Progenitor cell of endocrine pancreas (in vitro differentiated cells): ENCODE measurements at regions not wholly inside any gene's neighbourhood (a gene's known extent, or its start where the extent isn't known, plus 50 kb on each side); places are given as distances from the start of the nearest gene placed in this dataset.
A peak's percentile ranks its signal among the peaks of the same experiment; 100 is the strongest.

ENCODE experiments used
- DNase-seq: peaks from one replicate; pipeline ENCODE4 v3.0.0; 2021; ENCODE audit warnings: low spot score; ENCODE audit not compliant: unreplicated experiment
- H3K27ac Mint-ChIP-seq: 2 replicates; pipeline ENCODE4 v1.8.0; 2021; ENCODE audit warnings: mild to moderate bottlenecking, moderate library complexity, mixed read lengths
- H3K27me3 Mint-ChIP-seq: 2 replicates; pipeline ENCODE4 v1.8.0; 2021; ENCODE audit warnings: mixed read lengths
- H3K36me3 Mint-ChIP-seq: 2 replicates; pipeline ENCODE4 v1.8.0; 2022; ENCODE audit warnings: mixed read lengths; ENCODE audit not compliant: insufficient read depth
- H3K4me1 Mint-ChIP-seq: 2 replicates; pipeline ENCODE4 v1.8.0; 2021; ENCODE audit warnings: low read depth, mixed read lengths
- H3K4me3 Mint-ChIP-seq: 2 replicates; pipeline ENCODE4 v1.8.0; 2021; ENCODE audit warnings: low read depth, mild to moderate bottlenecking, moderate library complexity, mixed read lengths
- H3K9me3 Mint-ChIP-seq: 2 replicates; pipeline ENCODE4 v1.8.0; 2021; ENCODE audit warnings: low read depth, mixed read lengths
- TF ChIP-seq, protein P1 (sequence below): fragments of 200-600 bp; sonication (generic); IDR thresholded peaks from one replicate; pipeline ENCODE4 v1.5.0; 2021; ENCODE audit warnings: antibody characterized with exemption, mild to moderate bottlenecking; ENCODE audit not compliant: unreplicated experiment

DNA sequence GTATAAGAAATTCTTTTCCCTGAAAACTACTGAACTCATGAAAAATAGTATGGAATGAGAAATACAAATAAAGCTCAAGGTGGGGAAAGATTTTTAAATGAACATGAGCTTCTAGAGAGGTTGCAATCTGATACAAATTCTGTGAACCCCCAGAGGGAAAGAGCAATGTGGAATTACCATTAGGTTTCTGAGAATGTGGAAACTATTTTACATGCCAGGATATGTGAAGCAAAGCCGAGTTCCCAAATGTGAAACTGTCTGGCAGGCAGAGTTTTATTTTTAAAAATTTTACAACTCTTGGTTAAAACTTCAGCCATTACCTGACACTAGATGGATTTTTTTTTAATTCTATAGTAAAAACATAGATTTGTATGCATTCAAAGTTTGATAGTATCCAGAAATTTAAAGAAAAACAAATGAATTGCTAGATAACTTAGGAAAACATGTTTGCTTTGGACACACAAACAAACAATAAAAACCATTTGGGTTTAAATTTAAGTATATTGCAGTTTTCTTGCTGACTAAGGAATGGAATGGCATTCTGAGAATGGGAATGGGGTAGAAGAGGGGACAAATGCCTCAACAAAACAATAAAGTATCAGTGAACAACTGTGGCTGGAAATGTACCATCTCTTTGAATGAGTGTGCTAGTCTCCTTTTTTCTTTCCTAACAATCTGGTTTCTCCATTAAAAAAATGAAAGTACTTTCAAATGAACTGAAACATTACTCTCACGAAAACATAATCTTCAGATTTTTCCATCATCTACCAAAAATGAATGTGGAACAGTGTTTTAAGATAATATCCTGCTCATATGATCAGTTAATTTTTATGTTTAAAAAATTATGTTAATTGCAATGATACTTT, 99.6 kb downstream of the PCDH18 start:
- Mint-ChIP-seq H3K4me1 (no peaks in the 10 kb centered on the region), H3K9me3 (no peaks in the 10 kb centered on the region), H3K36me3 (no peaks in the 10 kb centered on the region), H3K27me3 (no peaks in the 10 kb centered on the region), H3K27ac (peak overlapping the region; percentile 41), H3K4me3 (no peak overlapping the region)
- DNase-seq: no peak
- TF ChIP-seq, protein P1, sequence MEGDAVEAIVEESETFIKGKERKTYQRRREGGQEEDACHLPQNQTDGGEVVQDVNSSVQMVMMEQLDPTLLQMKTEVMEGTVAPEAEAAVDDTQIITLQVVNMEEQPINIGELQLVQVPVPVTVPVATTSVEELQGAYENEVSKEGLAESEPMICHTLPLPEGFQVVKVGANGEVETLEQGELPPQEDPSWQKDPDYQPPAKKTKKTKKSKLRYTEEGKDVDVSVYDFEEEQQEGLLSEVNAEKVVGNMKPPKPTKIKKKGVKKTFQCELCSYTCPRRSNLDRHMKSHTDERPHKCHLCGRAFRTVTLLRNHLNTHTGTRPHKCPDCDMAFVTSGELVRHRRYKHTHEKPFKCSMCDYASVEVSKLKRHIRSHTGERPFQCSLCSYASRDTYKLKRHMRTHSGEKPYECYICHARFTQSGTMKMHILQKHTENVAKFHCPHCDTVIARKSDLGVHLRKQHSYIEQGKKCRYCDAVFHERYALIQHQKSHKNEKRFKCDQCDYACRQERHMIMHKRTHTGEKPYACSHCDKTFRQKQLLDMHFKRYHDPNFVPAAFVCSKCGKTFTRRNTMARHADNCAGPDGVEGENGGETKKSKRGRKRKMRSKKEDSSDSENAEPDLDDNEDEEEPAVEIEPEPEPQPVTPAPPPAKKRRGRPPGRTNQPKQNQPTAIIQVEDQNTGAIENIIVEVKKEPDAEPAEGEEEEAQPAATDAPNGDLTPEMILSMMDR: no peak

DNA sequence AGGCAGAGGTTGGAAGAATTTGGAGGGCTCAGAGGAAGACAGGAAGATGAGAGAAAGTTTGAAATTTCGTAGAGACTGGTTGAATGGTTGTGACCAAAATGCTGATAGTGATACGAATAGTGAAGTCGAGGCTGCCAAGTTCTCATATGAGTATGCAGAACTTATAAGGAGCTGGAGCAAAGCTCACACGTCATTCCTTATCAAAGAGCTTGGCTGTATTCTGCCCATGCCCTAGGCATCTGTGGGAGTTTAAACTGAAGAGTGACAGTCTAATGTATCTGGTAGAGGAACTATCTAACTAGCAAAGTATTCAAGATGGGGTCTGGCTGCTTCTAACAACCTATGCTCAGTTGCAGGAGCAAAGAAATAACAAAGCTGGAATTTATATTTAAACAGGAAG, 102.1 kb downstream of the PCDH18 start:
- DNase-seq: no peak
- Mint-ChIP-seq H3K27me3 (no peaks in the 10 kb centered on the region), H3K36me3 (no peaks in the 10 kb centered on the region), H3K27ac (no peak overlapping the region), H3K9me3 (no peaks in the 10 kb centered on the region), H3K4me1 (no peaks in the 10 kb centered on the region), H3K4me3 (no peak overlapping the region)
- TF ChIP-seq, protein P1: no peak

DNA sequence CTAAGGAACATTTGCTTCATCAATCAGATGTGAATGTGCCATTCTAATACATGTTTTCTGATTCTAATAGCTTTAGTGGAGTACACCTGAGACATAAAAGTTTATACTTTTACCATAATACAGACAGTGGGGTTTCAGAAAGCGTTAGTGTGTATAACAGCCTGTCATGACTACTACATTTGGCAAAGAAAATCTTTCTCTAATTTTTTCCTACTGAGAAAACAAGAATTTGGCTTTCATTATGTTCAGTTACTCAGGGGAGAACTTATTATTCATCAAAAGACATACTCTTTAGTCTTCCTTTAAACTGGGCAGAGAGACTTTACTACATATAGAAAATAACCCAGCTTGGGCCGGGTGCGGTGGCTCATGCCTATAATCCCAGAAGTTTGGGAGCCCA, 104.9 kb downstream of the PCDH18 start:
- TF ChIP-seq, protein P1: no peak
- no peak overlapping the region for H3K4me3 Mint-ChIP-seq
- no peak overlapping the region for H3K27ac Mint-ChIP-seq
- H3K27me3 Mint-ChIP-seq: no peaks in the 10 kb centered on the region
- no peaks in the 10 kb centered on the region for H3K36me3 Mint-ChIP-seq
- no peak for DNase-seq
- H3K4me1 Mint-ChIP-seq: no peaks in the 10 kb centered on the region
- H3K9me3 Mint-ChIP-seq: no peaks in the 10 kb centered on the region

DNA sequence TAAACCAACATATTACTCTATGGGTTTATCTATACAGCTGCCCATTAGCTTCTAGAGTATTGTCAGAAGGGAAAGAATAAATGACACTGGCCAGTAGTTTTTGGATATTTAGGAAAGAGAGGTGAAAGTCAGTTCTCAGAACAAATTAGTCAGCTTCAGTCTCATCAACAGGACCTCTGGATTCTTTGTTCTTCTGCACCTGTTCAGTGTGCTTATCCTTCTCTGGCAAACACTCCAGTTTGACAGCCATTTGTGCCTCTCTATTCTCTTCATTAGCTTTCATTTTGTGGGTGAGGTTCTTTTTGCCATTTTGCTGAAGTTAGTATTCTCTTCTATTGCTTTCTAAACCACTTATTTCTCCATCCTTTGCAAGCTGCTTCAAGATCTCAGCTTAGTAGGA, 107.0 kb downstream of the PCDH18 start:
- DNase-seq: no peak
- H3K27ac Mint-ChIP-seq: no peak overlapping the region
- no peaks in the 10 kb centered on the region for H3K36me3 Mint-ChIP-seq
- peaks cover 5% of the 10 kb centered on the region for H3K9me3 Mint-ChIP-seq
- no peak overlapping the region for H3K4me3 Mint-ChIP-seq
- no peaks in the 10 kb centered on the region for H3K4me1 Mint-ChIP-seq
- no peaks in the 10 kb centered on the region for H3K27me3 Mint-ChIP-seq
- TF ChIP-seq, protein P1: no peak

DNA sequence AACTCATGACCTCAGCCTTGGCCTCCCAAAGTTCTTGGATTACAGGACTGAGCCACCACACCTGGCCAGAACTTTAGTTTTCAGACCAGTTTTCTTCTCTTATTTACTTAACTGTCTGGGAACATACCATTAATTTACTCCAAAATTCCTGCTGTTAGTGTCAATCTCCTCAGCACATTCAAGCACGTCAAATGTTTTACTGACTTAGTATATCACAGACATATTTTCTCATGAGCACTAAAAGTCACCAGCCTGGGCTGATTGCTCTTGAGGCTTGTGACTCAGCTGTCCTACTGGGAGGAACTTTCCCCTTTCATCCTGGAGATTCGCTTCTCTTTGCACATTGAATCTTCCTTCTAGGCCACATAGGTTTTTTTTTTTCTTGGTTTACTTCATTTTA, 109.6 kb downstream of the PCDH18 start:
- Mint-ChIP-seq H3K27me3 (no peaks in the 10 kb centered on the region), H3K36me3 (no peaks in the 10 kb centered on the region), H3K9me3 (peaks cover 5% of the 10 kb centered on the region), H3K4me3 (no peak overlapping the region), H3K4me1 (no peaks in the 10 kb centered on the region), H3K27ac (no peak overlapping the region)
- TF ChIP-seq, protein P1: no peak
- DNase-seq: no peak
